ENCODE measurements at regions not wholly inside any gene's neighbourhood (a gene's known extent, or its start where the extent isn't known, plus 50 kb on each side); places are given as distances from the start of the nearest gene placed in this dataset.

- DNase-seq = no peak
These were observed 263.6 kb upstream of the CTSO start for GRCh38 chr4:156217236-156217635.

- DNase-seq = no peak
These were observed 247.4 kb upstream of the CTSO start for GRCh38 chr4:156201050-156201449.

- DNase-seq = no peak
These were observed 244.8 kb upstream of the CTSO start for GRCh38 chr4:156198511-156198910.

- DNase-seq = no peak
These were observed 243.6 kb upstream of the CTSO start for GRCh38 chr4:156197216-156197615.

GRCh38 chr4:156196722-156197121 is 243.1 kb upstream of the CTSO start:
- DNase-seq = no peak

GRCh38 chr4:156195914-156196313 is 242.2 kb upstream of the CTSO start:
- no peak for DNase-seq

- no peak for DNase-seq
These were observed 241.2 kb upstream of the CTSO start for GRCh38 chr4:156194896-156195295.

- no peak for DNase-seq
These were observed 240.1 kb upstream of the CTSO start for GRCh38 chr4:156193800-156194199.

GRCh38 chr4:156193106-156193505 is 239.4 kb upstream of the CTSO start:
- DNase-seq = no peak

- DNase-seq = no peak
These were observed 238.4 kb upstream of the CTSO start for GRCh38 chr4:156192033-156192432.

GRCh38 chr4:156191044-156191781 is 237.5 kb upstream of the CTSO start:
- no peak for DNase-seq

GRCh38 chr4:156190615-156191014 is 236.9 kb upstream of the CTSO start:
- DNase-seq = no peak

GRCh38 chr4:156188596-156188995 is 234.9 kb upstream of the CTSO start:
- DNase-seq = no peak

GRCh38 chr4:156186111-156186510 is 232.4 kb upstream of the CTSO start:
- DNase-seq = no peak

- no peak for DNase-seq
These were observed 231.9 kb upstream of the CTSO start for GRCh38 chr4:156185514-156186055.

- no peak for DNase-seq
These were observed 228.6 kb upstream of the CTSO start for GRCh38 chr4:156182269-156182668.

GRCh38 chr4:156177941-156178340 is 224.3 kb upstream of the CTSO start:
- DNase-seq = no peak

GRCh38 chr4:156176896-156177295 is 223.2 kb upstream of the CTSO start:
- no peak for DNase-seq

- peak in 1 of 5 experiments; percentile 13 for DNase-seq
These were observed 220.3 kb upstream of the CTSO start for GRCh38 chr4:156173937-156174336.

GRCh38 chr4:156173486-156173885 is 219.8 kb upstream of the CTSO start:
- DNase-seq = no peak

GRCh38 chr4:156169861-156170260 is 216.2 kb upstream of the CTSO start:
- no peak for DNase-seq

- peak in 1 of 5 experiments; percentile 3 for DNase-seq
These were observed 215.3 kb upstream of the CTSO start for GRCh38 chr4:156169011-156169410.

GRCh38 chr4:156168288-156168687 is 214.6 kb upstream of the CTSO start:
- no peak for DNase-seq

GRCh38 chr4:156158747-156159146 is 205.1 kb upstream of the CTSO start:
- no peak for DNase-seq

- DNase-seq = no peak
These were observed 201.3 kb upstream of the CTSO start for GRCh38 chr4:156154978-156155377.
